Ovary (tissue), 7 donors: ENCODE measurements at regions not wholly inside any gene's neighbourhood (a gene's known extent, or its start where the extent isn't known, plus 50 kb on each side); places are given as distances from the start of the nearest gene placed in this dataset.

ENCODE experiments used
- DNase-seq, 5 donors: peaks; one replicate each; pipeline ENCODE4 v3.0.0-alpha.2; 2019 to 2020
- H3K27ac ChIP-seq, 2 donors: fragments of 200-600 bp; one replicate each; pipeline versions ENCODE4 v1.5.1 to v1.8.0; 2019 to 2022
- H3K27me3 ChIP-seq: fragments of 200-600 bp; one replicate; pipeline ENCODE4 v1.8.0; 2022
- H3K36me3 ChIP-seq: fragments of 200-600 bp; sonication (generic); one replicate; pipeline ENCODE4 v1.5.1; 2019
- H3K4me1 ChIP-seq: one replicate; pipeline ENCODE4 v1.8.1; 2013; ENCODE audit warnings: mild to moderate bottlenecking, moderate library complexity; ENCODE audit not compliant: insufficient read depth
- H3K4me3 ChIP-seq: fragments of 200-600 bp; sonication (generic); one replicate; pipeline ENCODE4 v1.5.1; 2017
- H3K9me3 ChIP-seq, 2 donors: fragments of 200-600 bp in 1 of 2; sonication (generic) in 1 of 2; one replicate each; pipeline versions ENCODE4 v1.5.1 to v1.8.1; 2013 to 2019; ENCODE audit warnings: mild to moderate bottlenecking in 1 of 2, moderate library complexity in 1 of 2
- EP300 ChIP-seq: sonication (generic); formaldehyde crosslinking; IDR thresholded peaks from one replicate; pipeline ENCODE4 v1.6.1; 2017; ENCODE audit warnings: antibody characterized with exemption
- POLR2A ChIP-seq: fragments of 450-650 bp; IDR thresholded peaks from one replicate; pipeline ENCODE4 v1.6.1; 2017; ENCODE audit warnings: antibody characterized with exemption, mild to moderate bottlenecking, moderate library complexity
- WGBS, 3 donors: extraction: QIAGEN DNeasy Blood & Tissue Kit in 1 of 3; methylation state at CpG; one replicate each; pipeline versions ENCODE4 v1.1.5 to v1.1.7; 2013 to 2017; 5-methylcytosine and 5-hydroxymethylcytosine counted together
- intact Hi-C, 4 donors: fragments of 100-400 bp; cut with DNase I; formaldehyde crosslinking; loops; one replicate each; pipeline versions ENCODE4 v1.11.0 to v1.15.1; 2022 to 2023
- TF ChIP-seq, protein P1 (sequence below), 3 donors: fragments of 450-650 bp in 2 of 3; fragments of 200-600 bp in 1 of 3; IDR thresholded peaks; one replicate each; pipeline versions ENCODE4 v1.5.1 to v1.8.0; 2016 to 2022; ENCODE audit warnings: antibody characterized with exemption in 3 of 3, mild to moderate bottlenecking in 1 of 3
- donor health status: DM: no; HTN: no; CAD: no; lungs with moderate emphysema.
- donor health status: DM: no; HTN: no; CAD: no.
- donor health status: Bipolar disorder and iron deficiency.
- donor health status: DM: no; HTN: no; CAD: no.
- donor health status: DM: yes; HTN: yes; CAD: no.

DNA sequence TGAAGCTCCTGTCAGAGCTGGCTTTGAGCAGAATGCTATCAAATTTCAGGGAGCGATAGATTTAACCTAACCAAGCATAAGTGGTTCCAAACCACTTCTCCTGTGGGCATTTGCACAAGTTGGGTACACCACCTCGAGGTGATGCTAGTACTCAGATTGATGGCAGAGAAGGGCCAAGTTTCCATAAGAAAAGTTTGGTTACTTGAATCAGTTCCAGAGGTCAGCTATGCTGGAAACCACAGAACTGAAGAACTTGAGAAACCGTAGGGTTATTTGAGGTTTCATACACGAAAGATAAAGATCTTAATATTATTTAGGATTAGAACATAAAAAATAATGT, 238.2 kb upstream of the SOX11 start:
- Histone ChIP-seq H3K4me1 (no peaks in the 10 kb centered on the region), H3K27ac (no peak overlapping the region), H3K36me3 (no peaks in the 10 kb centered on the region), H3K9me3 (no peaks in the 10 kb centered on the region), H3K27me3 (no peaks in the 10 kb centered on the region), H3K4me3 (no peak overlapping the region)
- intact Hi-C loops, result no loop called here
- no peak for DNase-seq
- TF ChIP-seq EP300 (no peak), POLR2A (no peak)
- TF ChIP-seq, protein P1, sequence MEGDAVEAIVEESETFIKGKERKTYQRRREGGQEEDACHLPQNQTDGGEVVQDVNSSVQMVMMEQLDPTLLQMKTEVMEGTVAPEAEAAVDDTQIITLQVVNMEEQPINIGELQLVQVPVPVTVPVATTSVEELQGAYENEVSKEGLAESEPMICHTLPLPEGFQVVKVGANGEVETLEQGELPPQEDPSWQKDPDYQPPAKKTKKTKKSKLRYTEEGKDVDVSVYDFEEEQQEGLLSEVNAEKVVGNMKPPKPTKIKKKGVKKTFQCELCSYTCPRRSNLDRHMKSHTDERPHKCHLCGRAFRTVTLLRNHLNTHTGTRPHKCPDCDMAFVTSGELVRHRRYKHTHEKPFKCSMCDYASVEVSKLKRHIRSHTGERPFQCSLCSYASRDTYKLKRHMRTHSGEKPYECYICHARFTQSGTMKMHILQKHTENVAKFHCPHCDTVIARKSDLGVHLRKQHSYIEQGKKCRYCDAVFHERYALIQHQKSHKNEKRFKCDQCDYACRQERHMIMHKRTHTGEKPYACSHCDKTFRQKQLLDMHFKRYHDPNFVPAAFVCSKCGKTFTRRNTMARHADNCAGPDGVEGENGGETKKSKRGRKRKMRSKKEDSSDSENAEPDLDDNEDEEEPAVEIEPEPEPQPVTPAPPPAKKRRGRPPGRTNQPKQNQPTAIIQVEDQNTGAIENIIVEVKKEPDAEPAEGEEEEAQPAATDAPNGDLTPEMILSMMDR (IDR thresholded peaks at IDR 0.05), result no peak
- 55 to 77% (median 69%) methylated on average over 4 of the region's 4 CpGs for WGBS, 3 donors

DNA sequence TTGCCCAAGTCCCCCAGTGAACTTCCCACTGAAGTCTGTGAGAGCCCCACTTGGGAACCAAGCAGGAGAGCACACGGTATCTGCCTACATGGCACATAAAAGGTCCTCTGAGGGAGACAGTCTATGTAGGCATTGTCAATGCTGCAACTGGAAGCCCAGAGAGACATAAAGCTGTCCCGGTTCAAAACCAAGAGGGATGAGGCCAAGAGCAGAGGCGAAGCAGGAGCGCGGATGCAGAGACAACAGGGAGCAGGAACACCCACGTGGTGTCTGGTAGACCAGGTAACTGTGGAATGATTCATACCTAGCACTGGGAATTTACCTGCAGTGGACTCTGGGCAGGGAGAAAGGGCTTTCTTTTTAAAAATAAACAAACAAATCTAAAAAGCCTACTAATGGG, 233.1 kb upstream of the SOX11 start:
- Histone ChIP-seq H3K27ac (no peak overlapping the region), H3K36me3 (no peaks in the 10 kb centered on the region), H3K4me1 (no peaks in the 10 kb centered on the region), H3K9me3 (no peaks in the 10 kb centered on the region), H3K4me3 (no peak overlapping the region), H3K27me3 (no peaks in the 10 kb centered on the region)
- intact Hi-C loops, result no loop called here
- TF ChIP-seq, protein P1 (IDR thresholded peaks at IDR 0.05), result no peak
- TF ChIP-seq EP300 (no peak), POLR2A (no peak)
- DNase-seq, result no peak
- WGBS, 3 donors, result 91 to 94% (median 91%) methylated on average over 6 of the region's 6 CpGs

DNA sequence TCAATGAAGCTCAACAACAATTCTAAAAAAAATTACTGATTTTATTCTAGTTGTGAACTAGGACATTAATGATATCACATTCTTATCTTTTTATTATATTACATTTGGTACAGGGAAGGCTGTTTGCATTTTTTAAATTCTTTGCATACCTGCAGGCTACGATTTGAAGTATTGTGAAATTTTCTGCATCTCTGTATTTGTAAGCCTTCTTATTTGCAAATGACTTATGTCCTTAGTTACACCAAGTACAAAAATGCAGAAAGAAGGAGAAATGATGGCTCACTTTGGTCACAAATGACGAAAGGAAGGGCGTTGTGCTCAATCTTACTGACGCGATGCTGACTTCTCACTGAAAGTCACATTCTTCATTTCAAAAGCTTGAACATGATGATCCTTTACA, 227.5 kb upstream of the SOX11 start:
- DNase-seq, result no peak
- no peak overlapping the region for H3K27ac ChIP-seq
- no peak overlapping the region for H3K4me3 ChIP-seq
- no peaks in the 10 kb centered on the region for H3K9me3 ChIP-seq
- WGBS, 3 donors, result 62 to 67% (median 66%) methylated on average over 5 of the region's 5 CpGs
- intact Hi-C loops, result no loop called here
- H3K36me3 ChIP-seq, result no peaks in the 10 kb centered on the region
- no peaks in the 10 kb centered on the region for H3K4me1 ChIP-seq
- TF ChIP-seq EP300 (no peak), POLR2A (no peak)
- TF ChIP-seq, protein P1 (IDR thresholded peaks at IDR 0.05), result no peak
- no peaks in the 10 kb centered on the region for H3K27me3 ChIP-seq

DNA sequence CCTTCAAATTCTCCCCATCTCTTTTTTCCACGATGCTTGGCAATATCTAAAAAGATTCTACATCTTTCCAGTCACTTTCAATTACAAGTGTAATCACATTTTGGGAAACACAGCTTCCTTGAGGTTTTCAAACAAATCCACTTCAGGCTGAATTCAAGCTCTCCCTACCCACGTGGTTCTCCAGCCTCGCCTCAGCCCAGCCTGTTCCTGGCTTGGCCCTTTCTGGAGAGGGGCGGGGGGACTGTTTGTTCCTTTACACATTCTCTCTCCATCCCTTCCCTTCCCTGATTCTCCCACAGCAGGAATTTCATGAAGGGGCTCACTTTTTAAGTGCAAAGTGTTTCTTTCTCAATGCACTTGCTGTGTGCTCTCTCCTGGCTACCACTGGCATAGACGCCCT, 226.3 kb upstream of the SOX11 start:
- no peak for DNase-seq
- TF ChIP-seq EP300, result no peak
- TF ChIP-seq, protein P1 (IDR thresholded peaks at IDR 0.05), result no peak
- no peak for TF ChIP-seq POLR2A
- WGBS, 3 donors, result 67 to 75% (median 74%) methylated on average over 5 of the region's 5 CpGs
- no peaks in the 10 kb centered on the region for H3K9me3 ChIP-seq
- H3K4me1 ChIP-seq, result no peaks in the 10 kb centered on the region
- no peak overlapping the region for H3K27ac ChIP-seq
- H3K27me3 ChIP-seq, result no peaks in the 10 kb centered on the region
- intact Hi-C loops, result no loop called here
- no peaks in the 10 kb centered on the region for H3K36me3 ChIP-seq
- no peak overlapping the region for H3K4me3 ChIP-seq
